T-helper 2 cell (primary cell): ENCODE measurements at regions not wholly inside any gene's neighbourhood (a gene's known extent, or its start where the extent isn't known, plus 50 kb on each side); places are given as distances from the start of the nearest gene placed in this dataset.
"Not testable (repeated sequence)": the region's sequence is repeated elsewhere in the genome, so short reads cannot be mapped to it uniquely, and the experiment has no call there.

Experiments used
- DNase-seq, 5 experiments: peaks; one replicate each; pipeline versions ENCODE4 v3.0.0 to v3.0.0-alpha.2; 2012 to 2022

- no peak for DNase-seq
Observed at GRCh38 chr13:79646880-79647279, 165.9 kb downstream of the NDFIP2 start.

GRCh38 chr13:79645569-79645968 is 164.6 kb downstream of the NDFIP2 start:
- no peak for DNase-seq

DNA sequence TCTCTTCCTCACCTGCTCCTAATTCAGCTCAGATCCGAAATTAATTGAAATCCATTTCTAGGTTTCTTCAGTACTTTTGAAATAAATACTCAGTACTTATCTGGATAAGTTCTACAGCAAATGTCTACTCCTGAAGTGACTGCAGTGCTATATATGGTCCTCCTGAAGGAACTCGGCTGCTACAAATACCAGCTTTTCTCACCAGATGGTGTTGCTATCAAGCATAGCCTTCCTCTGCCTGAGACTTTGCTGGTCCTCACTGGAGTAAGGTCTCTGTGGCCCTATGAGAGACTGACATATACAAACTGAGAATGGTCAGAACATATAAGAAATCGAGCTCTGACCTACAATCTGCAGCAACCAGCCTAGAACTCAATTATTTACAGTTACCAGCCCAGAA is 161.6 kb downstream of the NDFIP2 start:
- no peak for DNase-seq

DNA sequence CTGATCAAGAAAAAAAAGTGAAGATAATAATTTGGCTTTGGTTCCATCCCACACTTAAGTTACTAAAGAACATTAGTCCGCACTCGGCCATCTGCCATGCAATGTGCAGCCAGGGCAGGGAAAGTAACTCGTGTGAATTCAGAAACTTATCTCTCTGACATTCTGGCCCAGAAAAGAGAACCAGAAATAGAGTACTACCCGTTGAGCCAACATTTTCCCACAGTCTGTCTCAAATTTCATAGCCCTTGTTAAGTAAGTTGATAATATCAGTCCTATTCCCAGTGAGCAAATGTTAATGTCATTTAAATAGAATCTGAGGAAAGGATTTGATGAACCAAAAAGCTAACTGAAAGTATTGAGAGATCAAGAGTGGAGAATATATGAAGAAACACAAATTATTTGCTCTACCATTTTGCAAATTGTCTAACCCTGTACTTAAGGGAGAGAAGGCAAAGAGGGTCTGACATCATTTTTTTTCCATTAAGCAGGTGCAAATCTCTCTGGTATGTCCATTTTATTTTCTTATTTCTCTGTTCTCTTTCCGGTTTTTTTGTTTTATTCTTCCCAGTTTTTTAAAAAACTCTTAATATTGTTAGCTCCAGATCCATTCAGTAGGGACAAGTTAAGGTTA is 156.3 kb downstream of the NDFIP2 start:
- DNase-seq, result no peak

- no peak for DNase-seq
Observed at GRCh38 chr13:79631051-79631659, 150.2 kb downstream of the NDFIP2 start.

DNA sequence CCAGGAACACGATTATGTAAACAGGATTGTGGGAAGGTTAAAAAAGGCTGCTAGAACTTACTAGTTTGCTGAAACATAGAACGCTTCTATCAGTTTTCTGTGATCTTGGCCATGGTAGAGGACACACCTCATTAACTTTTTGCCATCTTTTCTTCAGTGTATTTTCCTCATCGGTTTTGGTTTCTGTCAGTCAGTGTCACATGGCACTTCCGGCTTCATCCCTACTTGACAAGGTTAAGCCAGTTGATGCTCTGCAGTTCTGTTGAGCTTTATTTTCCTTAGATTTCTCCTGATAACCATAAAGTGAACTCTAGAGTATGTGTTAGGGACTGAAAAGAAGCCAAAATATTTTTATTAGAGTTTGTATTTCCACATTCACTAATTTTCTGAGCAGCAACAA is 147.5 kb downstream of the NDFIP2 start:
- DNase-seq, result no peak

GRCh38 chr13:79626924-79627323 is 146.0 kb downstream of the NDFIP2 start:
- no peak for DNase-seq

GRCh38 chr13:79625517-79625916 is 144.6 kb downstream of the NDFIP2 start:
- DNase-seq, result no peak

DNA sequence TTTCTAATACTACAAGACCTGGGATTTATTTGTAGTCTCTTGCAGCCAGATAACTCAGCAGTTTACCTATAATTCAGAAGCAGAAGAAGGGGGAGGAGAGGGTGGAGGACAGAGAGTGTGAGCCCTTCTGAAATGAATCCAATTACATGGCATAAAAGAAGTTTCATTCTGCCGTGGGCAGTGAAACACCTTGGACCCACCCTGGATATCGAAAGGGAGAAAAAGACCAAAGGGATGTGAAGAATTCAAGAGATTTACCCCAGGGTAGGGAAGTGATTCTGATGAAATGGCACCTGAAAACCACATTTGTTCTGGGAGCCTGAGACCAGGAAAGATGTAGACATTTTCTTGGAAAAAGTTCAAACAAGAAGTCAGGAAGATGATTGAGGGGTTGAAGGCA is 140.9 kb downstream of the NDFIP2 start:
- no peak for DNase-seq

DNA sequence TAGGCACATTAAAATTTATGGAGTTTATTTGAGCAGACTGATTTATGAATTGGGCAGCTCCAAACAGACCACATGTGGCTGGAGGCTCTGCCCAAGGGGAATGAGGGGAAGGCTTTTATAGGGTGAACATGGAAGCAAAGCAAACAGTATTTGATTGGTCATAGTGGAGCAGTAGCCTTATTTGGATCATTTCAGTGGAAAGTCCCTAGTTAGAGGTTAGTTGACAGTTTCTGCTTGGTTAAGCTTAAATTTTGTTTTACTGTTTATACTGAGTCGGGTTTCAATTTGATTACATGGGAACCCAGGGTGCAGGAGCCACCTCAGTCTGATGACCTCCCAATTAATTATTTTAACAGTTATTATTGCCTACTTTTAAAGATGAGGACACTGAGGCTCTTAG is 140.5 kb downstream of the NDFIP2 start:
- no peak for DNase-seq

GRCh38 chr13:79614250-79614918 is 133.4 kb downstream of the NDFIP2 start:
- DNase-seq, result no peak

DNA sequence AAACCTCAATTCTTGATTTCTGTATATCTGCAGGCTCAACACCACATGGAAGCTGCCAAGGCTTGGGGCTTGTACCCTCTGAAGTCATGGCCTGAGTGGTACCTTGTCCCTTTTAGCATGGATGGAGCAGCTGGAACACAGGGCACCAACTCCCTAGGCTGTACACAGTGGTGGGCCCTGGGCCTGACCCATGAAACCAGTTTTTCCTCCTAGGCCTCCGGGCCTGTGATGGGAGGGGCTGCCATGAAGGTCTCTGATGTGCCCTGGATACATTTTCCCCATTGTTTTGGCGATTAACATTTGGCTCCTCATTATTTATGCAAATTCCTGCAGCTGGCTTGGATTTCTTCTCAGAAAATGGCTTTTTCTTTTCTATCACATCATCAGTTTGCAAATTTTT is 131.6 kb downstream of the NDFIP2 start:
- DNase-seq, result no peak

DNA sequence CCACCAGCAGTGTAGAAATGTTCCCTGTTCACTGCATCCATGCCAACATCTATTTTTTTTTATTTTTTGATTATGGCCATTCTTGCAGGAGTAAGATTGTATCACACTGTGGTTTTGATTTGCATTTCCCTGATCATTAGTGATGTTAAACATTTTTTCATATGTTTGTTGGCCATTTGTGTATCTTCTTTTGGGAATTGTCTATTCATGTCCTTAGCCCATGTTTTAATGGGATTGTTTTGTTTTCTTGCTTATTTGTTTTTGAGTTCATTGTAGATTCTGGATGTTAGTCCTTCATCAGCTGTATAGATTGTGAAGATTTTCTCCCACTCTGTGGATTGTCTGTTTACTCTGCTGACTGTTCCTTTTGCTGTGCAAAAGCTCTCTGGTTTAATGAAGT is 126.9 kb downstream of the NDFIP2 start:
- DNase-seq, result not testable (repeated sequence)
